RWPE1 (cell line): ENCODE measurements at regions not wholly inside any gene's neighbourhood (a gene's known extent, or its start where the extent isn't known, plus 50 kb on each side); places are given as distances from the start of the nearest gene placed in this dataset.

Source experiments
- CTCF ChIA-PET: fragments of 350-600 bp; sonication (Branson Sonifier 250); formaldehyde crosslinking; extraction: SDS; loops from one replicate; lab custom pipeline; 2021; lab: Yijun Ruan, JAX
- POLR2A ChIA-PET: fragments of 400-600 bp; formaldehyde crosslinking; extraction: SDS; loops from one replicate; lab custom pipeline; 2020; ENCODE audit warnings: antibody characterized with exemption; ENCODE audit not compliant: low non-redundant PET; lab: Yijun Ruan, JAX
- DNase-seq: peaks from one replicate; pipeline ENCODE4 v3.0.0; 2012; ENCODE audit warnings: low spot score
- H3K27ac ChIP-seq: fragments of 450-650 bp; 2 replicates; pipeline ENCODE4 v1.5.1; 2017
- TF ChIP-seq, protein P1 (sequence below): fragments of 450-650 bp; conservative IDR thresholded peaks from 2 replicates; pipeline ENCODE4 v1.5.1; 2017; ENCODE audit warnings: low read depth, mild to moderate bottlenecking

- no peak overlapping the region for H3K27ac ChIP-seq
- ChIA-PET POLR2A (no interaction called here), CTCF (no interaction called here)
- no peak for DNase-seq
- TF ChIP-seq, protein P1, sequence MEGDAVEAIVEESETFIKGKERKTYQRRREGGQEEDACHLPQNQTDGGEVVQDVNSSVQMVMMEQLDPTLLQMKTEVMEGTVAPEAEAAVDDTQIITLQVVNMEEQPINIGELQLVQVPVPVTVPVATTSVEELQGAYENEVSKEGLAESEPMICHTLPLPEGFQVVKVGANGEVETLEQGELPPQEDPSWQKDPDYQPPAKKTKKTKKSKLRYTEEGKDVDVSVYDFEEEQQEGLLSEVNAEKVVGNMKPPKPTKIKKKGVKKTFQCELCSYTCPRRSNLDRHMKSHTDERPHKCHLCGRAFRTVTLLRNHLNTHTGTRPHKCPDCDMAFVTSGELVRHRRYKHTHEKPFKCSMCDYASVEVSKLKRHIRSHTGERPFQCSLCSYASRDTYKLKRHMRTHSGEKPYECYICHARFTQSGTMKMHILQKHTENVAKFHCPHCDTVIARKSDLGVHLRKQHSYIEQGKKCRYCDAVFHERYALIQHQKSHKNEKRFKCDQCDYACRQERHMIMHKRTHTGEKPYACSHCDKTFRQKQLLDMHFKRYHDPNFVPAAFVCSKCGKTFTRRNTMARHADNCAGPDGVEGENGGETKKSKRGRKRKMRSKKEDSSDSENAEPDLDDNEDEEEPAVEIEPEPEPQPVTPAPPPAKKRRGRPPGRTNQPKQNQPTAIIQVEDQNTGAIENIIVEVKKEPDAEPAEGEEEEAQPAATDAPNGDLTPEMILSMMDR: no peak
Measured at GRCh38 chr9:90451804-90452203, 190.8 kb downstream of the DIRAS2 start.

DNA sequence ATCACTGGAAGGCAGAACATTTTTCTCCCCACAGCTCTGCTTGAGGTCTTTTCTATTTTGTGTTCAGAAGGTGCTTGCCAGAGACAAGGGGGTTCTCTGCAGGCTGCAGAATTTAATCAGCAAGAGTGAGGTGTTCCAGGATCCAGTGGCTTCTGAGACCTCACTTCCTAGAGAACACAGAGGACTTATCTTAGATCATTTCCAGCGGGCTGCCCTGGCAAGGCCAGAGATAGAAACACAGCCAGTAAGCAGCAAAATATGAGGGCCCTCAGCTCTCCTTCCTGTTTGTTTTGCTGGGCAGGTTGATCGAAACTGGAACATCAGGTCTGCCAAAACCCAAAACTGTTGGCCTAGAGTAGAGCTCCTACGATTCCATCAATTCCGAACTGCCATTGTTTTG is 187.3 kb downstream of the DIRAS2 start:
- TF ChIP-seq, protein P1: no peak
- DNase-seq: no peak
- POLR2A ChIA-PET: no interaction called here
- no peak overlapping the region for H3K27ac ChIP-seq
- CTCF ChIA-PET: no interaction called here

- TF ChIP-seq, protein P1: no peak
- DNase-seq: no peak
- ChIA-PET CTCF (no interaction called here), POLR2A (no interaction called here)
- no peak overlapping the region for H3K27ac ChIP-seq
Measured at GRCh38 chr9:90457386-90458190, 185.0 kb downstream of the DIRAS2 start.

- DNase-seq: no peak
- ChIA-PET CTCF (no interaction called here), POLR2A (no interaction called here)
- TF ChIP-seq, protein P1: no peak
- no peak overlapping the region for H3K27ac ChIP-seq
Measured at GRCh38 chr9:90458485-90458884, 184.1 kb downstream of the DIRAS2 start.

DNA sequence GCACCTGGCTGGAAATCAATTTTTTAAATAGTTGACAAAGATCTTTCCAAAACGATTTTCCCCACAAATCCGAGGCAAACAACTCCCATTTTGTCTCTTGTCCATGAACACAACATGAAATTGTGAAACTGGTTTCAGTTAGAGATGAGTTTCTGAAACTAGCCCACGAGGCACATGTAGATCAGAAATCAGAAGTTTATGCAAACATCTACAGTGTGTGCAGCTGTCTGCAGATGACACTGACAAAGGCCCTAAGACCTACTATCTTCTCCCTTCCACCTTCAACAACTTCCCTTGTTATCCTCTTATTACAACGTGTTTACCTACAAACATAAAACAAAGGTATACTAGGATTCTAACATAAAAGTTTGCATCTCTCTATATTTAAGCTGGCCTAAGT is 183.3 kb downstream of the DIRAS2 start:
- POLR2A ChIA-PET: no interaction called here
- H3K27ac ChIP-seq: no peak overlapping the region
- DNase-seq: no peak
- TF ChIP-seq, protein P1: no peak
- CTCF ChIA-PET: interaction anchor here (0.6 to 0.9 kb wide), 2 partner anchors 10 to 25 kb away, joined by 3 read pairs; no protein-coding TSS in a partner anchor

DNA sequence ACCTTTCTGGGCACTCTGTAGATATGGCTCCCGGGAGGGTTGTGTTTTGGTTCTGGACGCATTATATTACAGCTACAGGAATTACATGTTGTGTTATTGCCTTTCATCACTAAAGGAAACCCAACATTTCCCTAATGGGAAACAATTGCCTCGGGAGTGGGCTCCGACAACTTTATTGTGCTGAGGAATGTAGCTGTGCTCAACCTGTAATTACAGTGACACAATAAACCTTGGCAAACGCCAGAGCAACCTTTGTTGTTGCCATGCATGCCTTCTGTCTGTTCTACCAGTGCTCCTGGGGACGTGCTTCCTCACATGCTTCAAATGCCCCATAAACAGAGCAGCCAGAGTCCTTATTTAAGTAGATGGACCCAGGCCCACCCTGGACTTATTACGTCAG is 182.4 kb downstream of the DIRAS2 start:
- ChIA-PET CTCF (interaction anchor here (0.9 kb wide), 1 partner anchor 10 kb away, joined by 3 read pairs; no protein-coding TSS in a partner anchor), POLR2A (no interaction called here)
- DNase-seq: no peak
- TF ChIP-seq, protein P1: no peak
- no peak overlapping the region for H3K27ac ChIP-seq
